ENCODE measurements at regions not wholly inside any gene's neighbourhood (a gene's known extent, or its start where the extent isn't known, plus 50 kb on each side); places are given as distances from the start of the nearest gene placed in this dataset.

- no peak for TF ChIP-seq CTCF (IDR thresholded peaks at IDR 0.05; ENCODE audit: low read depth, low read length)
- no peak for TF ChIP-seq POLR2A (IDR thresholded peaks at IDR 0.05; ENCODE audit: extremely low read depth, insufficient read length)
These were observed 872.9 kb upstream of the GJE1 start for GRCh38 chr6:141259807-141260206.
